HG03159 (cell line): ENCODE measurements at regions not wholly inside any gene's neighbourhood (a gene's known extent, or its start where the extent isn't known, plus 50 kb on each side); places are given as distances from the start of the nearest gene placed in this dataset.
"Not testable (repeated sequence)": the region's sequence is repeated elsewhere in the genome, so short reads cannot be mapped to it uniquely, and the experiment has no call there.

Source experiments
- ATAC-seq: cut with Tn5 transposase; IDR thresholded peaks from one replicate; pipeline ENCODE4 v1.9.1; 2021; ENCODE audit warnings: mild to moderate bottlenecking, moderate library complexity; ENCODE audit not compliant: unreplicated experiment

DNA sequence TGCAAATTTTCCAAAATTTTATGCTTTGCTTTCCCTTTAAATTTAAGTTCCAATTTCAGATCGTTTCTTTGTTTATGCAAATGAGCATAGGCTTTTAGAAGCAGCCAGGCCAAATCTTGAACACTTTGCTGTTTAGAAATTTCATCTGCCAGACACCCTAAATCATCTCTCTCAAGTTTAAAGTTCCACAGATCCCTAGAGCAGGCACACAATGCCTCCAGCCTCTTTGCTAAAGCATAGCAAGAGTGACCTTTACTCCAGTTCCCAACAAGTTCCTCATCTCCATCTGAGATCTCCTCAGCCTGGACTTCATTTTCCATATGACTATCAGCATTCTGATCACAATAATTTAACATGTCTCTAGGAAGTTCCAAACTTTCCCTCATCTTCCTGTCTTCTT is 254.5 kb downstream of the DLL1 start:
- not testable (repeated sequence) for ATAC-seq

DNA sequence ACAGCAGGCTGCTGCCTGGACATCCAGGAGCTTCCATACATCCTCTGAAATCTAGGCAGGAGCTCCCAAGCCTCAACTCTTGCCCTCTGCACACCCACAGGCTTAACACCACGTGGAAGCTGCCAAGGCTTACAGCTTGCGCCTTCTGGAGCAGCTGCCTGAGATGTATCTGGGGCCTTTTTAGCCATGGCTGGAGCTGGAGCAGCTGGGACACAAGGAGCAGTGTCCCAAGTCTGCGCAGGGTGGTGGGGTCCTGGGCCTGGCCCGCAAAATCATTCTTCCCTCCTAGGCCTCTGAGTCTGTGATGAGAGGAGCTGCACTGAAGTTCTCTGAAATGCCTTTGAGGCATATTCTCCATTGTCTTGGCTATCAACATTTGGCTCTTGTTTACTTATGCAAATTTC is 255.0 kb downstream of the DLL1 start:
- ATAC-seq, result no peak

DNA sequence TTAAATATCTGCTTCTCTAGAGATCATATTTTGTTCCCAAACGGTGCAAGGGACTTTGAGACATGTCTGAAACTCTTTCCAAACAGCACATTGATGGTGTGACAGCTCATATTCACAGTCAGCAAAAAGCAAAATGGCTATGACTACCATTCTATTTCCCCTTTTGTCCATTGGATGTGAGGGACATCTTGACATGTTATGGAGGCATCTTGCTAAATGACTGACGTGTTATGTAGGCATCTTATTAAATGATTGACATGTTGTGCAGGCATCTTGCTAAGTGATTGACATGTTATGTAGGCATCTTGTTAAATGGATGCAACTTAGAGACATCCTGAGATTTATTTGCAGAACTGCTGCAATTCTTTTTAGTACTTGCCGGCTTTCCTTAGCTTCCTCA is 255.8 kb downstream of the DLL1 start:
- no peak for ATAC-seq

DNA sequence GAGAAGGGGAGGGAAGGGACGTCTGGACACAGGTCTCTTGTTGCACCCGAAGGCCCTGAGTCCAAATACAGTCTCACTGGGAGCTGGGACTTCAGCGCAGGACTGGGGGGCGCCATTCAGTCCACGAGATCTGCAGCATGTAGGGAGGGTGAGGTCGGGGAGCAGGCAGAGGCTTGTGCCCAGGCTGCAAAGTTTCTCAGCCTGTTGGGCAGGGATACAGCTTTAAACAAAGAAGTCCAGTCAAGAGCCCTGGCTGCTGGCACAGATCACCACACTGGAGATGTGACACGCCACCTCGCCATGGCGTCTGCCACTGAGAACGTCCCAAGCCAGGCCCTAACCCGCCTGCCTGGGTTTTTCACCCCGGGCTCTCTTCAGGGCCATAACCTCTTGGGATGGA is 256.6 kb downstream of the DLL1 start:
- ATAC-seq, result no peak

DNA sequence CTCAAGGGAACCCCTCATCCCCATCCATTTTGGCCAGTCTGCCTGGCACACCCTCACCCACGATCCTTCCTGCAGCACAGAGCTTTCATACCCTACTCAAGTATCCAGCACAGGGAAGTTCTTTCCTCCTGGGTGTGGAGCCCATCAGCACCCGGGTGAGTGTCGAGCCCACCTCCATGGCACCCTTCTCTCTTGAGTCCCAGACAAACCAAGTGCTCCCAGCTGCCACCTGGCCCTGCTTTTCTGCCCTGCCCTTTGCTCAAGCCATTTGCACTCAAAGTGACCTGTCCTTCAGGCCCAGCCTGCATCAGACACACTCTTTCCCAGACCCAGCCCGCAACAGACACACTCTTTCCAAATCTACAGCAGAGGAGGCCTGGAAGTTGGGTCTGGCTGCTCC is 257.2 kb downstream of the DLL1 start:
- ATAC-seq, result no peak

DNA sequence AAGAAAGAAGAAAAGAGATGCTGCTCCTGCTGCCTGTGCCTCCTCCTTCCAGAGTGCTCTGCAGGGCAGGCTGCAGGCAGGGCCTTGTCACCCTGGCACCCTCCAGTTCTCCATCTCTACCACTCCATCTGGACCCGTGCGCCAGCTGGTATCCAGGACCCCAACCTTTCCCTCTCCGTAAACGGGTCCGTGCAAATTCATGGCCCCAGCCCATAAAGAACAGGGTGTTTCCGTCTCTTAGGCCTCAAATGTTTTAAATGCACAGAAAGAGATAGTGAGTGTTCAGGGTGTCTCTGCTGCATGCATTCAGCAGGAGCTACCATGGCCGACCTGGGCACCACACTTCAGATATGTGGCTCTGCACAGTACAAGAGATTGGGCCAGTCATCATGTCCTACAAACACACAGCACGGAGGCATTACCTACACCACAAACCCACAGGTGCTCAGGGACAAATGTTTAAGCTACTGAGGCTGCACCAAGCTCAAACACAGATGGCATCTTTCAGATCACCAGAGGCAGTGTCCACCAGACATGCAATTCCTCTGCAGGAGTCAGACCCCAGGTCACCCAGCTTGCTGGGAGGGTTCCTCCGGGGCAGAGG is 258.1 kb downstream of the DLL1 start:
- no peak for ATAC-seq

DNA sequence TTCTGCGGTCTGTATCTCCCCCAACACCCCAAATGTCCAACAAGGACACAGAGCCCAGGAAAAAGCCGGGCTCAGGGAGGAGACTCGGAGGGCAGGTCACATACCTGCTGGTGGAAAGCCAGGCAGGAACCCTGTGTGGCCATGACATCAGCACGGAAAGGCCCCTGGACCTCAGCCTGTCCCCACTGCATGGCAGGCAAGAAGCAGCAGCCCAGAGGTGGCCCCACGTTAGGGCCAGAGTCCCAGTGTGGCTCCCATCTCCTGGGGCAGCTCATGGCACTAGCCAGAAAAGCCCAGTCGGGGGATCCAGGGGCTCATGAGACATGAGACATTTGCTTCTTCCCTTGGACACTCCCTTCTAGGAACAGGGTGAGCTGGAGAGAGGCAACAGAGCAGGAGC is 258.7 kb downstream of the DLL1 start:
- no peak for ATAC-seq

DNA sequence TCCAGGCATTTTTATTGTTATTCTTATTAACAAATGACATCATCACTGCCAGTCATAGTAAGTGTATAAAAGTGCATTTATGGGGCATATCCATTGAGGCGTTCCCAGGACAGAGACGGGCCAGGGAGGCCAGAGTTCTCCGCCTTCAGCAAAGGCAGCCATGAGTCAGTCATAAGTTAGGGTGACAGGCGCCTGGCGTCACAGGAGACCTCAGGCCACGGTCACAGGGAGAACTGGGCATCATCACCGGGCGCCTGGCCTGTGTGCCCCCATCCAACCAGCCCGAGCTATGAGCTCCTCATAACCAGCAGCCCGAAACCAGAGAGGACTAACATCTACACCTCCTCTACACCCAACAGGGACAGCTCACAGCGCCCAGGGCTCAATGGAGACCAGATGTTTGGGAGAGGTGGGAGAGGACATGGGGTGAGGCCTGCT is 259.2 kb downstream of the DLL1 start:
- no peak for ATAC-seq

DNA sequence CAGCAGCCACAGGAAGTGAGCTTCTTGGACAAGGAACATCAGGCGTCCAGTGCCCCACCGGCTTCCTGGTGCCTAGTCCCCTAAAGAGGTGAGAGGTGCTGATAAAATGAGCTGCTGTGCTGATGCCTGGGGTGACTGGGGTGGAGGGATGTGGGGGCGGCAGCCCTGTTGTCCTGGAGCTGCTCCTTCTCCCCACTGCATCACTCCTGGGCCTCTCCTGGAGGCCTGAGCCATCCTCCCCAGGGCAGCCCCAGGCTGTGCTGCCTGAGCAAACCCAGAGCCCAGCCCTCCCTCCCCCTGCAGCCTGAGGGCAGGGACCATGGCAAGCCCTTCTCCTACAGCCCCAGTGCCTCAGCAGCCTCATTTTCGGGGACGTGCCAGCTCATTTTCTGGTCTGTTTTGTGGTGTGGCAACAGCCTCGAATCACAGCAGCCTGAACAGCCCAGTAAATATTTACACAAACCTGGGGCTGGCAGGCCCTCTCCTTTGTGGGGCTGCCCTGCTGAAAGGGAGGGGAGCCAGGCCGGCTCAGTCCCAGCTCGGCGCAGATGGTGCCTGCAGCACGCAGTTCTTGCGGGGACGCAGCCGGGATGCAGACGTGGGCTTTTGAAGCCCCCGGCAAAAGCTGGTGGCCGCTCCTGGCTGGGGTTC is 259.9 kb downstream of the DLL1 start:
- ATAC-seq, result no peak

DNA sequence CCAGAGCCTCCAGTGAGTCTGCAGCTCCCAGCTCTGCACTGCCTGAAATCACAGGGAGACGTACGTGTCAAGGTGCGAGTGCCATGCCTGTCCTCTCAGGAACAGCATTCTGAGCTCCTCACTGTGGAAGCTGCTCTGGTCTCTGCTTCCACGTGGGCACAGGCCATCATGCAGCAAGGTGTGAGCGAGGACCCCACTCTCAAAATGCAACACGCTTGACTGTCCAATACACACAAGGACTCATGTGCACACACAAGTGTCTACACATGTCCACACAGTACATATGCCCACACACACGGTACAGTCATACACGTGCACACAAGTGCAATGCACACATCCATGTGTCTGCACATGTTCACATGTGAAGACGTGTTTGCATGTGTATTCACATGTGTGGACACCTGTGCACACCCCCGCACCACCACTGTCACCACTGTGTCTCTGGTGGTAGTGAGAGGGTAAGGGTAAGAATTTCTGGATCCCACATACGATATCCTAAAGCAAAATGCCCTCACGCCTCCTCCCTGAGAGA is 260.5 kb downstream of the DLL1 start:
- ATAC-seq, result no peak

DNA sequence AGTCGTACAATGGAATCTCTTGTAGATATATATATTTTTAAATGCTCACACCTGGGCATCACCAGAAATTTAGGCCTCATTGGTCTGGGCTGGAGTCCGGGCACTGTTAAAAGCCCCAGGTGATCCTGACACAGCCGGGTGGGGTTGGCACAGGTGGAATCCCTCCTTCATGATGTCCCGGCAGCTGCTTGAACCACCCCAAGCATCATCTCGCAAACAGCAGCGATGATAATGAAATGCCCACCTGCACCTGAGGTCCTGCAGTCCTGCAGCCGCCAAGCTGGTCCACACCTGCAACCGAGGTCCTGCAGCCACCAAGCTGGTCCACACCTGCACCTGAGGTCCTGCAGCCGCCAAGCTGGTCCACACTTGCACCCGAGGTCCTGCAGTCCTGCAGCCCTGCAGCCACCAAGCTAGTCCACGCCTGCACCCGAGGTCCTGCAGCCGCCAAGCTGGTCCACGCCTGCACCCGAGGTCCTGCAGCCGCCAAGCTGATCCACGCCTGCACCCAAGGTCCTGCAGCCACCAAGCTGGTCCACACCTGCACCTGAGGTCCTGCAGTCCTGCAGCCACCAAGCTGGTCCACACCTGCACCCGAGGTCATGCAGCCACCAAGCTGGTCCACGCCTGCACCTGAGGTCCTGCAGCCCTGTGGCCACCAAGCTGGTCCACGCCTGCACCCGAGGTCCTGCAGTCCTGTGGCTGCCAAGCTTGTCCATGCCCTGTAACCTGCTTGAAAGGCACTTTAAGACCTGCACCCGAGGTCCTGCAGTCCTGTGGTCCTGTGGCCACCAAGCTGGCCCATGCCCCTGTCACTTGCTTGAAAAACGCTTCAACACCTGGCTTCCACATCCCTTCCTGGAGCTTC is 261.2 kb downstream of the DLL1 start:
- ATAC-seq, result no peak

DNA sequence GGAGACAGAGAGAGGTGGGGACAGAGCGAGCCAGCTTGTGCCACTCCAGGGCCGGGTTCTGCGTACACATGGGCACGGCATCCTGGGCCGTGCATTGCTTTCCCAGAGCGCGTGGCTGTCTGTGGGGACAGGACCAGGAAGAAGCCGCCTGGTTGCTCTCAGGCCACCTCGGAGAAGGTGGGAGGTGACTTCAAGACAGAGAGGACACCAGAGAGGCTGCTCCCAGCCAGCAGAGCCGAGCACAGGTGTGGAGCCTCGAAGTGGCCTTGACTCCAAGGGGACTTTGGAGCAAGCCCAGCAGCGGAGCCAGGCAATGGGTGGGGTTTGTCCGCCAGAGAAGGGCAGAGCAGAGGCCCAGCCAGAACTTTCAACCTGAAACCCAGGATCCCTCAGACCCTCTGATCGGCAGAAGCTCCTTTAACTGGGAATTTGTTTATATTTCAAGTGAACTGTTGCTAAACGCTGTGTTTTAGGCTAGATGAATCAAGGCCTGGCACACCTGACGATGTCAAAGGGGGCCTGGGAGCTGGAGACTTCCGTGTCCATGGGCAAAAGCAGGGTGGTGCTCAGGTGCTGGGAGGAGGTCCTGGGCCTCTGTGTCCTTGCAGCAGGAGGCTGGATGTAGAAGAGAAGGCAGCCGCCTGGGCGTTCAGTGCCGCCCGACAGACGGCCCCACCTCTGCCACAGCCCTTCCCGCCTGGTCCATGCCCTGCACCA is 262.1 kb downstream of the DLL1 start:
- ATAC-seq, result no peak

DNA sequence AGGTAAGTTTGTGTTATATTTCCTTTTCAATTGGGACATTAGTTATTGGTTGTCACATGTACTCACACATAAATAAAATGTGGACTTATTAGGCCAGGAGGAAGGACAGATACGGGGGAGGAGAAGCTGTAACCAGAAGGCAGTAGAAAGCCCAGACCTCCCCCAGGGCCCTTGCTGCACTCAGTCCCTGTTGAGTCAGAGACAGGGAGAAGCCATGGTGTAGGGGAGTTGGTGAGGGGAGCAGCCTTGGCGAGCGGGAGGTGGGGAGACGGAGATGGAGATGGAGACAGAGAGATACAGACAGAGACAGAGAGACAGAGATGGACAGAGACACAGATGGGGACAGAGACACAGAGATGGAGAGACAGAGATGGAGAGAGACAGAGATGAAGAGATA is 263.2 kb downstream of the DLL1 start:
- no peak for ATAC-seq

DNA sequence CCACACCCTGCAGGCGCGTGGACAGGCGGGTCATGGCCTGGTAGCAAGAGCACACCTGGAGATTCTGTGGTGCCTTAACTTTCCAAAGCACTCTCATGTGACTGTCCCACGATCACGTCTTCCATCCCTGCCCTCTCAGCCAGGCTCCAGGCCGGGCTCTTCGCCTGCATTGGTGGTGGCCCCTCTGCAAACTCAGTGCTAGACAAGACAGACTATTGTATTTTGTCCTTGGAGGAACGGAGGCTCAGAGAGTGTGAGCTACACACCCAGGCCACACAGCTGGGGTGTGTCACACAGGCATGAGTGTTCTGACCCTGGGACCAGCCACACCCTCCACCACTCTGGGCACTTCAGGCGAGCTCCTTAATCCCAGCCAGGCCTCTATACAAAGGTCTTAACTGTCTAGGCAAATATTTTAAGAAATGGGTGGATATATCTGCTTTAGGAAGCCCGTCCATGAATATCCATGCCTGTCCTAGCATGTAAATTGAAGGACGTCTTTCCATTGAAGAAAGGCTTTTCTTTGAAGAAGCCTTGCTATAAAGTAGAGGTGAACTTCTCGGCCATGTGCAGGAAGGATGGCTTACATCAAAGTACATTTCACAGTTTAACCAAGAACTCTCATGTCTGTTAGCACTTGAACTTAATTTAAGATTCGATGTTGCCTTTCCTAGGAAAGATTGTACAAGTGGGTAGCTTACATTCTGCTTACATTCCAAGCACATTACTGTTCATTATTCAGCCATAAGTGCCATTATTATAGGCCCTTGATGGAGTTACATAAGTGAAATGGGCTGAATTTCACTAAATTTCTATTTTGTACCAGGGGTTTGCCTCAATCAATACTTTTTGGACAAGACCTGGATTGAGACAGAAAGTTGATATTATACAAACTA is 263.9 kb downstream of the DLL1 start:
- ATAC-seq, result no peak

DNA sequence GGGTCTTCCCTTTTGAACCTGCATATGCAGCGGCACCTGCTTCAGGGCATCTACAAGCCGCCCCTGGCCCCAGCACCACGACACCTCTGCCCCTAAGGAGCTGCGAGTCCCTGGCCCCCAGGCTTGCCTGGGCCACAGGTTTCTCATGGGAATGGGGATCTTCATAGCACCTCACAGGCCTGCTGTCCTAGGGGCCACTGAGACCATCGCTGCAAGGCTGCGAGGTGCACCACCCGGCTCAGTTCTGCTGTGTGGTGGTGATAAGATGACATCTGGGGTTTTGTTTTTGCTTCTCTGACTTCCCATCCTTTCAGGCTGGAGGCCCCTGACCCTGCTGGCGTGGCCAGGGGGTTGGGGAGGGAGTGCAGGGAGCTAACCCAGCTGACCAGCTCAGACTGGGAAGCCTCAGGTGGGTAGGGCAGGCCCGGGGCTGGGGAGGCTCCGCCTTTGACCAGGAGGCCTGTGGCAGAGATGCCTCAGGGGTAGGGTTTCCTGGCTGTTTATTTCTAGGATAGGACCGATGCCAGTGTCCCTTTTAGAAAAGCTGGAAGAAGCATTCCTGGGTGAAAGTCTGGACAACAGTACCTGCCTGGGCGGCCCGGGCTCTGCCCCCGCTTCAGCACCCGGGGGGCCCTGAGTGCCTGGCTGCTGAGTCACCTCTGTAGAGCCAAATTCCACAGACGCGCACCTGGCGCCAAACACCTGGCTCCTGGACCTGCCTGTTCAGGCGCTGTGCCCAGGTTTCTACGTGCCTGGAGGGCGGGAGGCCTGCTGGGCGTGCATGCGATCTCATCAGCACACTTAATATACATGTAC is 264.7 kb downstream of the DLL1 start:
- no peak for ATAC-seq

DNA sequence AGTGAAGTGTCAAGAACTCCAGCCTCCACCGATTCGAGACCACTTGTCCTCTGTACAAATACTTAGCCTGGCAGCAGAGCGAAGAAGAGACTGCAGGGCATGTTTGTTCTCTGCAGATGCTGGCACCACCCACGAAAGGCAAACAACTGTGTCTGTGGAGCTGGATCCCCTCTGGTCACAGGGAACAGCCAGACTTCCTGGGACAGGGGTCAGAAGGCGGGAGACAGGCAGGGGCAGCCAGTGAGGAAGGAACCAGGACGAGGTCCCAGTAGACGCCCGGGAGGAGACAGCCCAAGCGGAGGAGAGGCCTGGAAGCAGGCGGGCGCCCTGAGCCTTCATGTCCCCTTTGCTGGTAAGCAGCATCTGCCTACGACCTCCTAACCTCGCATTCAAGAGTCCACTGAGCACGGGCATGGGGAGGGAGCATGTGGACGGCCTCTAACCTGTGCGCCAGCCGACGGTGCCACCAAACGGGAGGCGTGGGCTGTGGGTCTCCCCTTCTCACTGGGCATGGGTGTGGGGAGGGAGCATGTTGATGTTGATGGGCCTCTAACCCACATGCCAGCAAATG is 265.5 kb downstream of the DLL1 start:
- ATAC-seq, result no peak

DNA sequence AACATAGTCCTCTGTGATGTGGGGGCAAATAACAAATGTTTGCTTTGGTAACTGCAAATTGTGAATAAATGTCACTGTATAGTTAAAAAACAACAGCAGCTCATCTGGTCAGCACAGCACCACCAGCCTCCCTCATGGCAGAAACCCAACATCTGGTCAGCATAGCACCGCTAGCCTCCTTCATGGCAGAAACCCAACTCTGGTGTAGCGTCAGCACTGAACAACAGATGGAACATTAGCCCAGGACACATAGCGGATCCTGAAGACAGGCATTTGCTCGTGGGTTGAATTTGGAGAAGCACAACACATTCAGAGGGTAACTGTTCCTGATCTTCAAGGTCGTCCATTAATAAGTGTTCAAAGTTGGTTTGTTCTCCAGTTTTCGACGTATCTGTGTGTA is 265.9 kb downstream of the DLL1 start:
- no peak for ATAC-seq

DNA sequence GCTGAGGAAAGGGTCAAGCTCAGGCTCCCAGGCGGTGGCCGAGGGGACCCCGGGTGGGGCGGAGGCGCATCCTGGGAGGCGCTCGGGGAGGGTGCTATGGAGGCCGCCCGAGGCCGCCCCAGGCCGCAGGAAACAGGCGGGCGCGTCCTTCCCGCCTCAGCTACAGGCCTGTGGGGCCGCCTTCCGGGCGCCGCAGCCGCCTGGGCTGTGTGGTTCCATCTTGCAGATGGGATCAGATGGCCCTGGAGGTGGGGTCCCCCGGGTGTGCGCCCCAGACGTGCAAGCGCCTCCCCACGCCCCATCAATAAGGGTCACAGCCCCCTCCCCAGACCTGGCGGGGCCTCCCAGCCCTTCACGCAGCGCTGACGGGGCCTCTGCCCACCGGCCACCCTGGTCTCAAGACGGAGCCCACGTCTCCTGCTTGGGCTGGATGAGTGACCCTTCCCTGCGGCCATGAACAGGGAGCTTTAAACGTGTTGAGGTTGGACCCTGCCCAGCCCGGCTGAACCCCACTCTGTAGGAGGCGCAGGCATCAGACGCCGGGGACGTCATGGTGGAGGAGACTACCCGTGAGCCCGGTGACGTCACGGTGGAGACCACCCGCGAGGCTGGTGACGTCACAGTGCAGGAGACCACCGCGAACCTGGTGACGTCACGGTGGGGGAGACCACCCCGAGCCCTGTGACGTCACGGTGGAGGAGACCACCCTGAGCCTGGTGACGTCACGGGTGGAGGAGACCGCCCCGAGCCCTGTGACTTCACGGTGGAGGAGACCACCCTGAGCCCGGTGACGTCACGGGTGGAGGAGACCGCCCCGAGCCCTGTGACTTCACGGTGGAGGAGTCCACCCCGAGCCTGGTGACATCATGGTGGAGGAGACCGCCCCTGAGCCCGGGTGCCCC is 267.0 kb downstream of the DLL1 start:
- ATAC-seq, result no peak
